ENCODE measurements at regions not wholly inside any gene's neighbourhood (a gene's known extent, or its start where the extent isn't known, plus 50 kb on each side); places are given as distances from the start of the nearest gene placed in this dataset.
A peak's percentile ranks its signal among the peaks of the same experiment; 100 is the strongest.

- TF ChIP-seq MEF2D (tag; conservative IDR thresholded peaks at IDR 0.05; ENCODE audit: low read depth) = no peak
- no peak for TF ChIP-seq MEIS2 (IDR thresholded peaks at IDR 0.05; ENCODE audit: partially characterized antibody)
- 0 out of 2 replicates have a peak, but pooled peaks have one; percentile 28 for TF ChIP-seq ZBTB33 (CRISPR knock-in tag; IDR thresholded peaks at IDR 0.05)
- no peak for TF ChIP-seq ZNF586 (CRISPR knock-in tag; conservative IDR thresholded peaks at IDR 0.05)
- 0 out of 2 replicates have a peak, but pooled peaks have one; percentile 12 for TF ChIP-seq JUND (IDR thresholded peaks at IDR 0.05; ENCODE audit: borderline replicate concordance, low read depth, low read length)
- peak; percentile 37; the same call in 1 of the 3 replicates for TF ChIP-seq JUND (tag; IDR thresholded peaks at IDR 0.05; ENCODE audit: borderline replicate concordance, low read depth, low read length)
- TF ChIP-seq ZNF77 (CRISPR knock-in tag; IDR thresholded peaks at IDR 0.05) = no peak
- no peak for TF ChIP-seq U2AF2 (optimal IDR thresholded peaks at IDR 0.05; ENCODE audit: low read depth, low read length)
- TF ChIP-seq TAF9B (IDR thresholded peaks at IDR 0.05; ENCODE audit: partially characterized antibody) = peak; percentile 30
- TF ChIP-seq OTX1 (CRISPR knock-in tag; IDR thresholded peaks at IDR 0.05) = no peak
- no peak for TF ChIP-seq ZNF830 (CRISPR knock-in tag; IDR thresholded peaks at IDR 0.05)
- TF ChIP-seq FOS (IDR thresholded peaks at IDR 0.05; ENCODE audit: extremely low read depth, insufficient read length) = no peak
- no peak for TF ChIP-seq COPS2 (conservative IDR thresholded peaks at IDR 0.05)
- TF ChIP-seq ZZZ3 (IDR thresholded peaks at IDR 0.05) = no peak
- no peak for TF ChIP-seq HMGN3 (IDR thresholded peaks at IDR 0.05; ENCODE audit: borderline replicate concordance, extremely low read depth, insufficient read length, low read depth, low read length)
- TF ChIP-seq, protein P1, sequence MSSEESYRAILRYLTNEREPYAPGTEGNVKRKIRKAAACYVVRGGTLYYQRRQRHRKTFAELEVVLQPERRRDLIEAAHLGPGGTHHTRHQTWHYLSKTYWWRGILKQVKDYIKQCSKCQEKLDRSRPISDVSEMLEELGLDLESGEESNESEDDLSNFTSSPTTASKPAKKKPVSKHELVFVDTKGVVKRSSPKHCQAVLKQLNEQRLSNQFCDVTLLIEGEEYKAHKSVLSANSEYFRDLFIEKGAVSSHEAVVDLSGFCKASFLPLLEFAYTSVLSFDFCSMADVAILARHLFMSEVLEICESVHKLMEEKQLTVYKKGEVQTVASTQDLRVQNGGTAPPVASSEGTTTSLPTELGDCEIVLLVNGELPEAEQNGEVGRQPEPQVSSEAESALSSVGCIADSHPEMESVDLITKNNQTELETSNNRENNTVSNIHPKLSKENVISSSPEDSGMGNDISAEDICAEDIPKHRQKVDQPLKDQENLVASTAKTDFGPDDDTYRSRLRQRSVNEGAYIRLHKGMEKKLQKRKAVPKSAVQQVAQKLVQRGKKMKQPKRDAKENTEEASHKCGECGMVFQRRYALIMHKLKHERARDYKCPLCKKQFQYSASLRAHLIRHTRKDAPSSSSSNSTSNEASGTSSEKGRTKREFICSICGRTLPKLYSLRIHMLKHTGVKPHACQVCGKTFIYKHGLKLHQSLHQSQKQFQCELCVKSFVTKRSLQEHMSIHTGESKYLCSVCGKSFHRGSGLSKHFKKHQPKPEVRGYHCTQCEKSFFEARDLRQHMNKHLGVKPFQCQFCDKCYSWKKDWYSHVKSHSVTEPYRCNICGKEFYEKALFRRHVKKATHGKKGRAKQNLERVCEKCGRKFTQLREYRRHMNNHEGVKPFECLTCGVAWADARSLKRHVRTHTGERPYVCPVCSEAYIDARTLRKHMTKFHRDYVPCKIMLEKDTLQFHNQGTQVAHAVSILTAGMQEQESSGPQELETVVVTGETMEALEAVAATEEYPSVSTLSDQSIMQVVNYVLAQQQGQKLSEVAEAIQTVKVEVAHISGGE (CRISPR knock-in tag; IDR thresholded peaks at IDR 0.05) = no peak
- TF ChIP-seq ZBED1 (IDR thresholded peaks at IDR 0.05) = no peak
- TF ChIP-seq NFIC (IDR thresholded peaks at IDR 0.05) = peak; percentile 87
- TF ChIP-seq, protein P2, sequence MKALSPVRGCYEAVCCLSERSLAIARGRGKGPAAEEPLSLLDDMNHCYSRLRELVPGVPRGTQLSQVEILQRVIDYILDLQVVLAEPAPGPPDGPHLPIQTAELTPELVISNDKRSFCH (CRISPR knock-in tag; IDR thresholded peaks at IDR 0.05) = no peak
- TF ChIP-seq, protein P2 (tag; IDR thresholded peaks at IDR 0.05) = 0 out of 2 replicates have a peak, but pooled peaks have one; percentile 17
- TF ChIP-seq SIX5 (IDR thresholded peaks at IDR 0.05; ENCODE audit: borderline replicate concordance in 1 of 2, insufficient read depth in 1 of 2, low read depth in 1 of 2, low read length in 2 of 2) = no peak
- peak; percentile 81 for TF ChIP-seq ARID1B (IDR thresholded peaks at IDR 0.05)
- TF ChIP-seq, protein P3, sequence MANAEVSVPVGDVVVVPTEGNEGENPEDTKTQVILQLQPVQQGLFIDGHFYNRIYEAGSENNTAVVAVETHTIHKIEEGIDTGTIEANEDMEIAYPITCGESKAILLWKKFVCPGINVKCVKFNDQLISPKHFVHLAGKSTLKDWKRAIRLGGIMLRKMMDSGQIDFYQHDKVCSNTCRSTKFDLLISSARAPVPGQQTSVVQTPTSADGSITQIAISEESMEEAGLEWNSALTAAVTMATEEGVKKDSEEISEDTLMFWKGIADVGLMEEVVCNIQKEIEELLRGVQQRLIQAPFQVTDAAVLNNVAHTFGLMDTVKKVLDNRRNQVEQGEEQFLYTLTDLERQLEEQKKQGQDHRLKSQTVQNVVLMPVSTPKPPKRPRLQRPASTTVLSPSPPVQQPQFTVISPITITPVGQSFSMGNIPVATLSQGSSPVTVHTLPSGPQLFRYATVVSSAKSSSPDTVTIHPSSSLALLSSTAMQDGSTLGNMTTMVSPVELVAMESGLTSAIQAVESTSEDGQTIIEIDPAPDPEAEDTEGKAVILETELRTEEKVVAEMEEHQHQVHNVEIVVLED (CRISPR knock-in tag; IDR thresholded peaks at IDR 0.05) = no peak
- peak; percentile 43 for TF ChIP-seq NEUROD1 (IDR thresholded peaks at IDR 0.05; ENCODE audit: borderline replicate concordance, low read depth, low read length, partially characterized antibody)
Observed at GRCh38 chr15:34652726-34653033, 69.2 kb upstream of the GOLGA8B start (continued).
